Endothelial cell of umbilical vein (primary cell): ENCODE measurements at regions not wholly inside any gene's neighbourhood (a gene's known extent, or its start where the extent isn't known, plus 50 kb on each side); places are given as distances from the start of the nearest gene placed in this dataset.

ENCODE experiments used
- BruUV-seq: library from RNA; stranded (reverse); fragments of 400-500 nt; replicated peaks from 2 replicates; lab custom pipeline; 2021; lab: Mats Ljungman, UMichigan
- CTCF ChIA-PET: fragments of 300-600, 350-600 bp; sonication (Branson Sonifier 250); formaldehyde crosslinking; loops from one replicate; lab custom pipeline; 2021; ENCODE audit warnings: antibody characterized with exemption, inconsistent platforms; lab: Charles Lee
- POLR2A ChIA-PET: fragments of 300-600, 350-600 bp; sonication (Branson Sonifier 250); formaldehyde crosslinking; loops from one replicate; lab custom pipeline; 2021; ENCODE audit warnings: antibody characterized with exemption, inconsistent platforms; lab: Charles Lee
- DNase-seq: peaks from one replicate; pipeline ENCODE4 v3.0.0-alpha.2; 2011; ENCODE audit warnings: low read depth, low spot score
- FAIRE-seq: peaks from 2 replicates; lab custom pipeline; 2011; peaks lifted over from hg19 to GRCh38; lab: Jason Lieb, UNC
- H2AFZ ChIP-seq: 2 replicates; pipeline ENCODE4 v1.6.0; 2012; ENCODE audit warnings: low read depth, low read length, control low read depth, inconsistent platforms
- H3K27ac ChIP-seq: 2 replicates; pipeline ENCODE4 v1.5.1; 2011; ENCODE audit warnings: low read depth, mild to moderate bottlenecking, control low read depth, low read length, moderate library complexity; ENCODE audit not compliant: insufficient read depth
- H3K27me3 ChIP-seq, 2 experiments: 2 replicates each; pipeline versions ENCODE4 v1.6.0 to v1.6.1; 2011; ENCODE audit warnings: low read length in 2 of 2, mixed read lengths in 1 of 2; ENCODE audit not compliant: control insufficient read depth in 2 of 2, insufficient read depth in 2 of 2
- H3K36me3 ChIP-seq, 2 experiments: 2 replicates in 1 of 2; 3 replicates in 1 of 2; pipeline ENCODE4 v1.5.1; 2011; ENCODE audit warnings: low read length in 2 of 2, mild to moderate bottlenecking in 1 of 2, moderate library complexity in 1 of 2; ENCODE audit not compliant: control insufficient read depth in 2 of 2, insufficient read depth in 2 of 2; ENCODE audit errors: extremely low read depth in 1 of 2
- H3K4me1 ChIP-seq: 3 replicates; pipeline ENCODE4 v1.5.1; 2011; ENCODE audit warnings: mild to moderate bottlenecking, low read length; ENCODE audit not compliant: control insufficient read depth, insufficient read depth; ENCODE audit errors: extremely low read depth
- H3K4me2 ChIP-seq: 2 replicates; pipeline ENCODE4 v1.6.1; 2011; ENCODE audit warnings: low read length, control low read depth, mixed read lengths; ENCODE audit not compliant: insufficient read depth
- H3K4me3 ChIP-seq, 3 experiments: fragments of 200-600 bp in 1 of 3; sonication (generic), shearing (Covaris generic) in 1 of 3; replicated peaks in 1 of 3; 2 replicates each; pipeline ENCODE4 v1.5.1; 2011 to 2016; ENCODE audit warnings: control low read depth in 3 of 3, low read length in 3 of 3, mild to moderate bottlenecking in 2 of 3, inconsistent platforms in 1 of 3, low read depth in 1 of 3, moderate library complexity in 1 of 3; ENCODE audit not compliant: insufficient read depth in 1 of 3
- H3K79me2 ChIP-seq: 2 replicates; pipeline ENCODE4 v1.6.0; 2012; ENCODE audit warnings: low read length, inconsistent platforms; ENCODE audit not compliant: control insufficient read depth, insufficient read depth
- H3K9ac ChIP-seq: replicated peaks from 2 replicates; pipeline ENCODE3; 2011; ENCODE audit warnings: low read length, control low read depth; ENCODE audit not compliant: insufficient read depth; ENCODE audit errors: extremely low read depth
- H3K9me1 ChIP-seq: replicated peaks from 3 replicates; pipeline ENCODE4 v1.6.0; 2011; ENCODE audit warnings: mild to moderate bottlenecking, low read length; ENCODE audit not compliant: control insufficient read depth, insufficient read depth; ENCODE audit errors: extremely low read depth
- H3K9me3 ChIP-seq: replicated peaks from 2 replicates; pipeline ENCODE4 v1.5.1; 2012; ENCODE audit warnings: low read length, inconsistent platforms; ENCODE audit not compliant: control insufficient read depth, insufficient read depth
- H4K20me1 ChIP-seq: replicated peaks from 2 replicates; pipeline ENCODE3; 2011; ENCODE audit warnings: mild to moderate bottlenecking, low read length; ENCODE audit not compliant: control insufficient read depth, insufficient read depth; ENCODE audit errors: extremely low read depth
- EZH2 ChIP-seq: IDR thresholded peaks from 2 replicates; pipeline ENCODE4 v1.6.1; 2012; ENCODE audit warnings: borderline replicate concordance, low read depth, mild to moderate bottlenecking, moderate library complexity, low read length, inconsistent platforms; ENCODE audit not compliant: severe bottlenecking
- FOS ChIP-seq: IDR thresholded peaks from 2 replicates; pipeline ENCODE4 v1.6.1; 2011; ENCODE audit warnings: mild to moderate bottlenecking, low read length, moderate library complexity, borderline replicate concordance; ENCODE audit not compliant: insufficient read depth
- GATA2 ChIP-seq: IDR thresholded peaks from 2 replicates; pipeline ENCODE4 v1.7.0; 2011; ENCODE audit warnings: low read depth, mild to moderate bottlenecking, moderate library complexity, mixed read lengths, low read length; ENCODE audit not compliant: insufficient read length, insufficient read depth
- JUN ChIP-seq: IDR thresholded peaks from 2 replicates; pipeline ENCODE4 v1.6.1; 2011; ENCODE audit warnings: borderline replicate concordance, low read depth; ENCODE audit not compliant: insufficient read length, insufficient read depth
- MYC ChIP-seq: IDR thresholded peaks from one replicate; pipeline ENCODE4 v1.6.1; 2011; ENCODE audit warnings: mild to moderate bottlenecking, low read depth, low read length
- POLR2A ChIP-seq: IDR thresholded peaks from 2 replicates; pipeline ENCODE4 v1.6.1; 2012; ENCODE audit warnings: low read depth, mild to moderate bottlenecking, control low read depth, low read length
- dilution Hi-C: fragments of 300-500 bp; cut with MboI; formaldehyde crosslinking; loops from one replicate; pipeline ENCODE4 v1.15.0; 2019; ENCODE audit warnings: low sequenced_read_pairs; ENCODE audit not compliant: extremely low pct_ligation_motif_present
- intact Hi-C: fragments of 100-400 bp; cut with micrococcal nuclease; formaldehyde crosslinking; loops from one replicate; pipeline ENCODE4 v1.10.0; 2022
- TF ChIP-seq, protein P1 (sequence below): IDR thresholded peaks from 2 replicates; pipeline ENCODE4 v1.6.1; 2011; ENCODE audit not compliant: insufficient read depth, insufficient read length
- TF ChIP-seq, protein P2 (sequence below), 2 donors: IDR thresholded peaks; 1 replicate in 1 of 2; 2 replicates in 1 of 2; pipeline ENCODE4 v1.5.1; 2011; ENCODE audit warnings: low read length in 2 of 2, mild to moderate bottlenecking in 2 of 2, moderate library complexity in 2 of 2, control low read depth in 1 of 2, inconsistent platforms in 1 of 2, low read depth in 1 of 2; ENCODE audit not compliant: insufficient read depth in 1 of 2; ENCODE audit errors: extremely low read depth in 1 of 2

DNA sequence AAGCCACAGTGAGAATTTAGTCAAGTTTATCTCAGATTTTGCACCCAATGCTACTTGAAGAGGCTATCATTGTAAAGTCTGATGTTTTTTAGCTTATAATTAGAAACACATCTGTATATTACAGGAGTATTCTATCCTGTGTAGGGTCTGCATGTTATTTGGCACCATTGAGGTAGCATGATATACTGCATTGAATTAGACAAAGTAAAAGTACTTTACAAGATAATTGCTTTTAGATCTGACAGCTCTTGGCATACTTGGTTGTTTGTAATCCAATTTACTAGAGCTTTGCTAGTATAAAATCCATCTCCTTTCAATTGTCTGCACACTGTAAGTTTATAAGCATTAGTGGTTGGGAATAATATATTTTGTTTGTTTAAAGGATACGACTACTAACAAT, 714.3 kb downstream of the ANKRD7 start:
- DNase-seq (no peak), FAIRE-seq (no peak)
- Histone ChIP-seq H3K4me2 (no peak overlapping the region), H3K4me1 (no peaks in the 10 kb centered on the region), H3K9ac (no peak overlapping the region), H3K9me3 (no peaks in the 10 kb centered on the region), H3K9me1 (no peaks in the 10 kb centered on the region), H3K27ac (no peak overlapping the region), H3K36me3 (no peaks in the 10 kb centered on the region), H4K20me1 (no peaks in the 10 kb centered on the region), H3K79me2 (no peaks in the 10 kb centered on the region), H3K4me3 (no peak overlapping the region), H3K27me3 (no peaks in the 10 kb centered on the region), H2AFZ (no peak overlapping the region)
- CTCF ChIA-PET: no interaction called here
- BruUV-seq: no TSS peak
- intact Hi-C loops: no loop called here
- TF ChIP-seq POLR2A: no peak
- TF ChIP-seq GATA2: no peak
- no peak for TF ChIP-seq JUN
- no peak for TF ChIP-seq FOS
- TF ChIP-seq, protein P1, sequence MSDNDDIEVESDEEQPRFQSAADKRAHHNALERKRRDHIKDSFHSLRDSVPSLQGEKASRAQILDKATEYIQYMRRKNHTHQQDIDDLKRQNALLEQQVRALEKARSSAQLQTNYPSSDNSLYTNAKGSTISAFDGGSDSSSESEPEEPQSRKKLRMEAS: no peak
- POLR2A ChIA-PET: no interaction called here
- dilution Hi-C loops: no loop called here

DNA sequence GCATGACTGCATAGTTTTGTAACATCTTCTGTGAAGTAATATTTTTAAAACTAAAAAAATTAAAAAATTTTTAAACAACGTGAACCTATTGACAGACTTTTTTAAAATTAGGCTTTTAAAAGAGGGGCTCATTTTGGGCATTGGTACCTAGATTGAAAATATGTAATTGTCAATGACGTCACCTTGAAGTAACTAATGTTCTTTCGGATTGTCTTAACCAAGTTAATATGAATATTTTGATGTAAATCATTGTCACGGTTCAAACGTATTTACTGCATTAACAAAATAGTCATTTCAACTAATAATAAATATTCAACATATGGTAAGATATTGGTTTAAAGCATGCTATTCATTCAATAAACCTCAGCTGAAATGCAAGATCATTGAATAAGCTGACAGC, 719.8 kb downstream of the ANKRD7 start:
- intact Hi-C loops (no loop called here), dilution Hi-C loops (no loop called here)
- DNase-seq (no peak), FAIRE-seq (no peak)
- Histone ChIP-seq H3K9me3 (no peaks in the 10 kb centered on the region), H3K79me2 (no peaks in the 10 kb centered on the region), H3K4me2 (no peak overlapping the region), H3K9me1 (no peaks in the 10 kb centered on the region), H3K4me1 (no peaks in the 10 kb centered on the region), H3K36me3 (no peaks in the 10 kb centered on the region), H2AFZ (no peak overlapping the region), H3K27me3 (no peaks in the 10 kb centered on the region), H3K27ac (no peak overlapping the region), H3K9ac (no peak overlapping the region), H4K20me1 (no peaks in the 10 kb centered on the region), H3K4me3 (no peak overlapping the region)
- TF ChIP-seq FOS (no peak), EZH2 (no peak), JUN (no peak), MYC (no peak)
- TF ChIP-seq, protein P2, sequence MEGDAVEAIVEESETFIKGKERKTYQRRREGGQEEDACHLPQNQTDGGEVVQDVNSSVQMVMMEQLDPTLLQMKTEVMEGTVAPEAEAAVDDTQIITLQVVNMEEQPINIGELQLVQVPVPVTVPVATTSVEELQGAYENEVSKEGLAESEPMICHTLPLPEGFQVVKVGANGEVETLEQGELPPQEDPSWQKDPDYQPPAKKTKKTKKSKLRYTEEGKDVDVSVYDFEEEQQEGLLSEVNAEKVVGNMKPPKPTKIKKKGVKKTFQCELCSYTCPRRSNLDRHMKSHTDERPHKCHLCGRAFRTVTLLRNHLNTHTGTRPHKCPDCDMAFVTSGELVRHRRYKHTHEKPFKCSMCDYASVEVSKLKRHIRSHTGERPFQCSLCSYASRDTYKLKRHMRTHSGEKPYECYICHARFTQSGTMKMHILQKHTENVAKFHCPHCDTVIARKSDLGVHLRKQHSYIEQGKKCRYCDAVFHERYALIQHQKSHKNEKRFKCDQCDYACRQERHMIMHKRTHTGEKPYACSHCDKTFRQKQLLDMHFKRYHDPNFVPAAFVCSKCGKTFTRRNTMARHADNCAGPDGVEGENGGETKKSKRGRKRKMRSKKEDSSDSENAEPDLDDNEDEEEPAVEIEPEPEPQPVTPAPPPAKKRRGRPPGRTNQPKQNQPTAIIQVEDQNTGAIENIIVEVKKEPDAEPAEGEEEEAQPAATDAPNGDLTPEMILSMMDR (IDR thresholded peaks at IDR 0.05; ENCODE audit: extremely low read depth in 1 of 2, insufficient read depth in 1 of 2, low read depth in 1 of 2, low read length in 2 of 2): no peak
- ChIA-PET POLR2A (no interaction called here), CTCF (no interaction called here)
- BruUV-seq: no TSS peak
